ES-I3 (cell line): ENCODE measurements at regions not wholly inside any gene's neighbourhood (a gene's known extent, or its start where the extent isn't known, plus 50 kb on each side); places are given as distances from the start of the nearest gene placed in this dataset.

Experiments used
- H3K36me3 ChIP-seq: 2 replicates; pipeline ENCODE4 v1.6.1; 2013; ENCODE audit warnings: mild to moderate bottlenecking, low read length, control low read depth, moderate library complexity; ENCODE audit not compliant: insufficient read depth
- H3K4me1 ChIP-seq: 2 replicates; pipeline ENCODE4 v1.6.1; 2013; ENCODE audit warnings: mild to moderate bottlenecking, control low read depth, low read length; ENCODE audit not compliant: insufficient read depth
- H3K9ac ChIP-seq: 2 replicates; pipeline ENCODE4 v1.6.1; 2013; ENCODE audit warnings: low read depth, mild to moderate bottlenecking, low read length, moderate library complexity
- H3K9me3 ChIP-seq: 2 replicates; pipeline ENCODE4 v1.6.1; 2013; ENCODE audit warnings: mild to moderate bottlenecking, low read length, moderate library complexity; ENCODE audit not compliant: control insufficient read depth, insufficient read depth

- no peaks in the 10 kb centered on the region for H3K4me1 ChIP-seq
- H3K9me3 ChIP-seq = peaks cover 18% of the 10 kb centered on the region
- peaks cover 11% of the 10 kb centered on the region; the same call in 1 of the 2 replicates for H3K36me3 ChIP-seq
- no peak overlapping the region for H3K9ac ChIP-seq
Observed at GRCh38 chrX:131727778-131728177, 183.9 kb downstream of the OR13H1 start.

- Histone ChIP-seq H3K9ac (no peak overlapping the region), H3K9me3 (peaks cover 18% of the 10 kb centered on the region), H3K4me1 (no peaks in the 10 kb centered on the region), H3K36me3 (peaks cover 12% of the 10 kb centered on the region; the same call in 1 of the 2 replicates)
Observed at GRCh38 chrX:131728295-131729145, 184.6 kb downstream of the OR13H1 start.

DNA sequence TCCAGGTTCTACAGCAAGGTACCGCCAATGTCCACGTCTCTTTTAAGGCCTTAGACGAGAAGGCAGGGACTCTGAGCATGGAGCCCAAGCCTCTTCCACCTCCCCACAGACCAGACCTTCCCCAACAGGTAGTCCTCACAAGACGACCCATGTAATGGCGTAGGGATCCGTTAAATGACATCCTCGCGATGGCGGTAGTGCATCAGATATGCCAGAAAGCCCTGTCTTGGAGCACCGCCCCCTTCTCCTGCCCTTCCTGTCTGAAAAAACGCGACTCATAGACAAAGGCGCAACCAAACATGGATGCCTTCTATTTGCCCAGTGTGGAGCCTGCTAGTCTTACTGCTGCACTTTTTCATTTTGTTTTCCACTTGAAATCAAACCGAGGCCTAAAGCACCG is 185.4 kb downstream of the OR13H1 start:
- Histone ChIP-seq H3K36me3 (peaks cover 18% of the 10 kb centered on the region), H3K4me1 (no peaks in the 10 kb centered on the region), H3K9ac (no peak overlapping the region), H3K9me3 (peaks cover 18% of the 10 kb centered on the region)

DNA sequence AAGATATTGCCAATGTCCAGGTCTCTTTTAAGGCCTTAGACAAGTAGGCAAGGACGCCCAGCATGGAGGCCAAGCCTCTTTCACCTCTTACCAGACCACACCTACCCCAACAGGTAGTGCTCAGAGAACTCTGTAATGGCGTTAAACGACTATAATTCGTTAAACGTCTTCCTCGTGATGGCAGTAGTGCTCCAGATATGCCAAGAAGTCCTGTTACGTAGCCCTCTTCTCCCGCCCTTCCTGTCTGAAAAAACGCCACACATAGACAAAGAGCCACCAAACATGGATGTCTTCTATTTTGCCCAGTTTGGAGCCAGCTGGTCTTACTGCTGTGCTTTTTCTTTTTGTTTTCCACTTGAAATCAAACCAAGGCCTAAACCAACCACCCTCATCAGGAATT is 190.7 kb downstream of the OR13H1 start:
- Histone ChIP-seq H3K9ac (no peak overlapping the region), H3K9me3 (peaks cover 2% of the 10 kb centered on the region; the same call in 1 of the 2 replicates), H3K36me3 (peaks cover 25% of the 10 kb centered on the region), H3K4me1 (no peaks in the 10 kb centered on the region)

DNA sequence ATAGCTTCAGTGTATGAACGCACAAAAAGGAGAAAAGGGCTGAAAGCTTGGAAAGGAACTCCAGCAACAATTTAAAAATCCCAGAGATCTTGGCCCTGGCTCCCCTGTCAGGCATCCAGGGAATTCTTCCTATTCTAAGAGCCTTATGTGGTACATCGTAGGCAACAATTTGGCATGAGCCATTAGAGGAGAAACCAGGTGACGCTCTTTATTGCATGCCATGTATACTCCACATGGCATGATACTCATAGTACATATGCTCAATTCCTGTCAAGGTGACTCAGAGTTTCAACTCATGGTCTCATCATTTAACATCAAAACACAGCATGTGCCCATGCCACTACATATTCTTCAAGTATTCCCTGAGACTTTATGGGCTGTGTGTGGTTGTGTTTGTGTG is 191.3 kb downstream of the OR13H1 start:
- peaks cover 25% of the 10 kb centered on the region for H3K36me3 ChIP-seq
- no peak overlapping the region for H3K9ac ChIP-seq
- peaks cover 5% of the 10 kb centered on the region; the same call in 1 of the 2 replicates for H3K9me3 ChIP-seq
- H3K4me1 ChIP-seq = no peaks in the 10 kb centered on the region

DNA sequence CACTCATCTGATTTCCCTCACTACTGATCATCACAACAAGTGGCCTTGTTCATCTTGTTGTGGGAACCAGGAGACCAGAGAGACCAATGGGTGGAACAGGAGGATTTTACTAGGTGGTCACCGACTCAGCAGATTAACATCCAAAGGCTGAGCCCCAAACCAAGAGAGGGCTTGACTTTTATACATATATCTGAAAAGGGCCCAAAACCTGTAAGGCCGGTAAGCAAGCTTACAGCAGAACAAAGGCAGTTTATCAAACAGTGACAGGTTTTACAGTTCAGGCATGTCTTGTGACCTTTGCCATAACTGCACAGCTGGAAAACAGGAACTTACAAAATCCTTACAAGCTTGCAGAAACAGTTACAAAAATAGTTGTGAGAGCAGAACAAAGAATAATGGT is 195.9 kb downstream of the OR13H1 start:
- Histone ChIP-seq H3K9ac (no peak overlapping the region), H3K9me3 (peaks cover 8% of the 10 kb centered on the region; the same call in 1 of the 2 replicates), H3K4me1 (no peaks in the 10 kb centered on the region), H3K36me3 (peaks cover 25% of the 10 kb centered on the region)

DNA sequence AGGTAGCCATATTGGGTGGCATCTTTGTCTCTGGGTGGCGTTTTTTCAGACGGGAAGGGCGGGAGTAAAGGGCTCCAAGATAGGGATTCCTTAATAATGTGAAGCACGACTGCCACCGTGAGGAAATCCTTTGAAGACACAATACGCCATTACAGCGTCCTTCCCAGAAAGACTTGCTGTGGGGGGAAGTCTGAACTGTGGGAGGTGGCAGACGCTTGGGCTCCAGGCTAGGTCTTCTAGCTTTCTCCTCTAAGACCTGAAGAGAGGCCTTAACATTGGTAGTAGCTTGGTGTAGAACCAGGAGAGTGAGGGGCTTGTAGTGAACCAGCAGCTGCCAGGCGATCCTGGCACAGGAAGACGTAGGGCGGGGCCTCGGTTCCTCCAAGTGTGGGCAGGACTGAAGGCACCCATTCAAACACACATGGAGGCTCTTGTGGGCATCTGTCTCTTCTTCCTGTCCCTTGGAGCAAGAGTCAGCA is 197.3 kb downstream of the OR13H1 start:
- Histone ChIP-seq H3K36me3 (peaks cover 26% of the 10 kb centered on the region), H3K9ac (no peak overlapping the region), H3K4me1 (no peaks in the 10 kb centered on the region), H3K9me3 (peaks cover 8% of the 10 kb centered on the region; the same call in 1 of the 2 replicates)

DNA sequence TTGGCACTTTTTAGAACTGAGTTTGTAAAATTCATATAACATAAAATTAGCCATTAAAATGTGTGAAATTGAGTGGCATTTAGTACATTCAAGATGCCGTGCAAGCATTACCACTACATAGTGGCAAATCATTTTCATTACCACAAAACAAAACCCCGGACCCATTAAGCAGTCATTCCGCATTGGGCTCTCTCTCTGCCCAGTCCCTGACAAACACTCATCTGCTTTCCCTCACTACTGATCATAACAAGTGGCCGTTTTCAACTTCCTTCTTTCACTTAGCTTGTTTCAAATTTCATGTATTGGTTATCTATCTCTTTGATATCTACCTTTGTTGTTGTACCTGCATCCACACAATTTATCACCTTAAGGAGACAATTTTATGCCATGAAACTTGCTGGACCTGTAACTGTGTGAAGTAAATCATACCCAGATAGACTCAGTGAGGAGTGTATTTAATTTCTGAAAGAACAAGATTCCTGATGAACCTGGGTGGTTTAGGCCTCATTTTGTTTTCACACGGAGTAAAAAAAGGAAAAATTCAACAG is 202.1 kb downstream of the OR13H1 start:
- no peak overlapping the region for H3K9ac ChIP-seq
- H3K9me3 ChIP-seq = no peaks in the 10 kb centered on the region
- peaks cover 23% of the 10 kb centered on the region for H3K36me3 ChIP-seq
- no peaks in the 10 kb centered on the region for H3K4me1 ChIP-seq

DNA sequence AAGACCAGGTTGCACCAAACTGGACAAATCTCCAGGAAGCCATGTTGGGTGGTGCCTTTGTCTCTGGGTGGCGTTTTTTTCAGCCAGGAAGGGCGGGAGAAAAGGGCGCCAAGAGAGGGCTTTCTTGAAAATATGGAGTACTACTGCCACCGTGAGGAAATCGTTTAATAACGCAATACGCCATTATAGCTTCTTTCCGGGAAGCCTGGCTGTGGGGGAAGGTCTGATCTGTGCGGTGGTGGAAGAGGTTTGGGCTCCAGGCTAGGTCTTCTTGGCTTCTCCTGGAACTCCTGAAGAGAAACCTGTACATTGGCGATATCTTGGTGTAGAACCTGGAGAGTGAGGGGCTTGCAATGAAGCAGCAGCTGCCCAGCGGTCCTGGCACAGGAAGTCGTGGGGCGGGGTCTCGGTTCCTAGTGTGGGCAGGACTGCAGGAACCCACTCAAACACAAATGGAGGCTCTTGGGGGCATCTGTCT is 202.7 kb downstream of the OR13H1 start:
- no peak overlapping the region for H3K9ac ChIP-seq
- no peaks in the 10 kb centered on the region for H3K9me3 ChIP-seq
- peaks cover 18% of the 10 kb centered on the region for H3K36me3 ChIP-seq
- no peaks in the 10 kb centered on the region for H3K4me1 ChIP-seq

DNA sequence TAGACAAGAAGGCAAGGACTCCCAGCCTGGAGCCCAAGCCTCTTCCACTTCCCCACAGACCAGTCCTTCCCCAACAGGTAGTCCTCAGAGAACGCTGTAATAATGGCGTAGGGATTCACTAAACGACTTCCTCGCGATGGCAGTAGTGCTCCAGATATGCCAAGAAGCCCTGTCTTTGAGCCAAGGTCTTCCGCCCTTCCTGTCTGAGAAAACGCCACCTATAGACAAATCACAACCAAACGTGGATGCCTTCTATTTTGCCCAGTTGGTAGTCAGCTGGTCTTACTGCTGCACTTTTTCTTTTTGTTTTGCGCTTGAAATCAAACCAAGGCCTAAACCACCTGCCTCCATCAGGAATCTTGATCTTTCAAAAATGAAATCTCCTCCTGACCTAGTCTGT is 203.3 kb downstream of the OR13H1 start:
- Histone ChIP-seq H3K4me1 (no peaks in the 10 kb centered on the region), H3K9ac (no peak overlapping the region), H3K9me3 (no peaks in the 10 kb centered on the region), H3K36me3 (peaks cover 14% of the 10 kb centered on the region)

DNA sequence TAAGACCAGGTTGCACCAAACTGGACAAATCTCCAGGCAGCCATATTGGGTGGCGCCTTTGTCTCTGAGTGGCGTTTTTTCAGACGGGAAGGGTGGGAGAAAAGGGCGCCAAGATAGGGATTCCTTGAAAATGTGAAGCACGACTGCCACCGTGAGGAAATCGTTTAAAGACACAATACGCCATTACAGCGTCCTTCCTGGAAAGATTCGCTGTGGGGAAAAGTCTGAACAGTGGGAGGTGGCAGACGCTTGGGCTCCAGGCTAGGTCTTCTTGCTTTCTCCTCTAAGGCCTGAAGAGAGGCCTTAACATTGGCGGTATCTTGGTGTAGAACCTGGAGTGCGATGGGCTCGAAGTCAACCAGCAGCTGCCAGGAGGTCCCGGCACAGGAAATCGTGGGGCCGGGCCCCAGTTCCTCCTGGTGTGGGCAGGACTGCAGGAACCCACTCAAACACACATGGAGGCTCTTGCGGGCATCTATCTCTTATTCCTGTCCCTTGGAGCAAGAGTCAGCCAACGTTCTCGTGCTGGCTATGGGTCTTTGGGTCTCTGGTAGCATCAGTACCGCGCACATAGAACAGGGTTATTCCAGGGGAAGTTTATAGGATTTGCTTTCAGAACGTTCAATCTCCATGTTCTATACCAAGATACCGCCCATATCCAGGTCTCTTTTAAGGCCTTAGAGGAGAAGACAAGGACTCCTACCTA is 208.8 kb downstream of the OR13H1 start:
- Histone ChIP-seq H3K36me3 (peaks cover 19% of the 10 kb centered on the region), H3K9ac (no peak overlapping the region), H3K9me3 (no peaks in the 10 kb centered on the region), H3K4me1 (no peaks in the 10 kb centered on the region)

- no peaks in the 10 kb centered on the region for H3K9me3 ChIP-seq
- no peak overlapping the region for H3K9ac ChIP-seq
- no peaks in the 10 kb centered on the region for H3K4me1 ChIP-seq
- H3K36me3 ChIP-seq = peaks cover 42% of the 10 kb centered on the region
Observed at GRCh38 chrX:131762802-131763234, 218.9 kb downstream of the OR13H1 start.

DNA sequence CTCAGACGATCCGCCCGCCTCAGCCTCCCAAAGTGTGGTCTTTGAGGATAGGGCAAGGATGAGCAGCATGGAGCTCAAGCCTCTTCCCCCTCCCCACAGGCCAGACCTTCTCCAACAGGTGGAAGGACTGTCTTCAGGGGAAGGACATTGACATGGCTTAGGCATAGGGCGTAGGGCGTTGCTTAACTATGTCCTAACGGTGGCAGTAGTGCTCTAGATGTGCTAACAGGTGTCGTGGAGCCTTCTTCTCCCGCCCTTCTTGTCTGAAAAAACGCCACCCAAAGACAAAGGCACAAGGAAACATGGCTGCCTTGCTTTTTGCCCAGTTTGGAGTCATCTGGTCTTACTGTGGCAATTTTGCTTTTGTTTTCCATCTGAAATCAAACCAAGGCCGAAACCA is 219.8 kb downstream of the OR13H1 start:
- Histone ChIP-seq H3K36me3 (peaks cover 42% of the 10 kb centered on the region), H3K9me3 (no peaks in the 10 kb centered on the region), H3K4me1 (no peaks in the 10 kb centered on the region), H3K9ac (no peak overlapping the region)

- no peaks in the 10 kb centered on the region for H3K4me1 ChIP-seq
- no peaks in the 10 kb centered on the region for H3K9me3 ChIP-seq
- no peak overlapping the region for H3K9ac ChIP-seq
- H3K36me3 ChIP-seq = peaks cover 42% of the 10 kb centered on the region
Observed at GRCh38 chrX:131764216-131764615, 220.3 kb downstream of the OR13H1 start.
